Brain microvascular endothelial cell (primary cell): ENCODE measurements at regions not wholly inside any gene's neighbourhood (a gene's known extent, or its start where the extent isn't known, plus 50 kb on each side); places are given as distances from the start of the nearest gene placed in this dataset.

Experiments used
- DNase-seq: peaks from one replicate; pipeline ENCODE4 v3.0.0-alpha.2; 2020
- H3K27ac ChIP-seq: fragments of 250-450 bp; sonication (Bioruptor Pico); 2 replicates; pipeline ENCODE4 v1.5.1; 2020; ENCODE audit warnings: mild to moderate bottlenecking, moderate library complexity
- H3K27me3 ChIP-seq: fragments of 250-450 bp; sonication (Bioruptor Pico); replicated peaks from 2 replicates; pipeline ENCODE4 v1.5.1; 2020; ENCODE audit warnings: mild to moderate bottlenecking
- H3K36me3 ChIP-seq: fragments of 250-450 bp; sonication (Bioruptor Pico); replicated peaks from 2 replicates; pipeline ENCODE4 v1.5.1; 2020; ENCODE audit warnings: mild to moderate bottlenecking
- H3K4me3 ChIP-seq: 2 replicates; pipeline ENCODE4 v1.5.1; 2011; ENCODE audit warnings: low read depth, mild to moderate bottlenecking, control low read depth, low read length, moderate library complexity
- CTCF ChIP-seq: IDR thresholded peaks from 2 replicates; pipeline ENCODE4 v1.5.1; 2011; ENCODE audit warnings: low read depth, mild to moderate bottlenecking, moderate library complexity, low read length, control low read depth, inconsistent platforms; ENCODE audit errors: missing control alignments
- in situ Hi-C: cut with HindIII; loops from 2 replicates; pipeline ENCODE4 v1.10.0; 2017; ENCODE audit warnings: low sequenced_read_pairs, low pct_ligation_motif_present

GRCh38 chr14:99029916-99030305, 242.1 kb downstream of the BCL11B start:
- no peak for DNase-seq
- H3K4me3 ChIP-seq: no peak overlapping the region
- H3K27me3 ChIP-seq: no peaks in the 10 kb centered on the region
- no peak for TF ChIP-seq CTCF
- in situ Hi-C loops: no loop called here
- no peak overlapping the region for H3K27ac ChIP-seq
- no peaks in the 10 kb centered on the region for H3K36me3 ChIP-seq

- in situ Hi-C loops: no loop called here
- no peaks in the 10 kb centered on the region for H3K36me3 ChIP-seq
- no peak overlapping the region for H3K4me3 ChIP-seq
- no peak for TF ChIP-seq CTCF
- no peak for DNase-seq
- H3K27me3 ChIP-seq: no peaks in the 10 kb centered on the region
- no peak overlapping the region for H3K27ac ChIP-seq
Measured at GRCh38 chr14:99030454-99030853, 241.5 kb downstream of the BCL11B start.

GRCh38 chr14:99032759-99033158, 239.2 kb downstream of the BCL11B start:
- H3K27ac ChIP-seq: no peak overlapping the region
- H3K27me3 ChIP-seq: no peaks in the 10 kb centered on the region
- TF ChIP-seq CTCF: no peak
- DNase-seq: no peak
- in situ Hi-C loops: no loop called here
- H3K4me3 ChIP-seq: no peak overlapping the region
- no peaks in the 10 kb centered on the region for H3K36me3 ChIP-seq

- no peak for DNase-seq
- no peaks in the 10 kb centered on the region for H3K36me3 ChIP-seq
- H3K27me3 ChIP-seq: no peaks in the 10 kb centered on the region
- no peak for TF ChIP-seq CTCF
- H3K4me3 ChIP-seq: no peak overlapping the region
- H3K27ac ChIP-seq: no peak overlapping the region
- in situ Hi-C loops: no loop called here
Measured at GRCh38 chr14:99033951-99034350, 238.0 kb downstream of the BCL11B start.

GRCh38 chr14:99034711-99035171, 237.3 kb downstream of the BCL11B start:
- in situ Hi-C loops: no loop called here
- no peak for DNase-seq
- Histone ChIP-seq H3K27ac (no peak overlapping the region), H3K4me3 (no peak overlapping the region), H3K36me3 (no peaks in the 10 kb centered on the region), H3K27me3 (no peaks in the 10 kb centered on the region)
- peak; percentile 9 for TF ChIP-seq CTCF

GRCh38 chr14:99035268-99035667, 236.7 kb downstream of the BCL11B start:
- Histone ChIP-seq H3K4me3 (no peak overlapping the region), H3K36me3 (no peaks in the 10 kb centered on the region), H3K27ac (no peak overlapping the region), H3K27me3 (no peaks in the 10 kb centered on the region)
- no peak for DNase-seq
- in situ Hi-C loops: no loop called here
- no peak for TF ChIP-seq CTCF
